ENCODE measurements at regions not wholly inside any gene's neighbourhood (a gene's known extent, or its start where the extent isn't known, plus 50 kb on each side); places are given as distances from the start of the nearest gene placed in this dataset.
"Not testable (repeated sequence)": the region's sequence is repeated elsewhere in the genome, so short reads cannot be mapped to it uniquely, and the experiment has no call there.

DNA sequence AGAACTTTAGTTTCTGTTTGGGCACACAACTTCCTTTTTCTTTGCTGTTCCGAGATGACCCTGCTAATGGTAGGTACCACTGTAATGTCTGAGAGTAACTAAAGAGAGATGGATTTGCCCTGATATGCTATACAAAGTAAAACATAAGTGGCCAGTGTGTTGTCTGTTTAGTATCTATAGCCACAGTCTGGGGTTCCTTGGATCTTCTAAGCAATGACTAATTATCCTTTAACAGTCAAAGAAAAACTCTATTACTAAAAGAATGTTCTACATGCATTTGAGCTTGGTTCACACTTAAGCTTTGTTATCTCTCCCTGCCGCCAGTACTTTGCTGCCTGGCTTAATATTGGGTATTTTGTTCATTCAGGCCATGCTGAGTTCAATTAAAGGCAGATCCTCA is 1051.9 kb upstream of the FLRT2 start:
- no peak overlapping the region for H3K4me3 ChIP-seq (ENCODE audit: low read depth, low read length)
- no peak for DNase-seq (ENCODE audit: low read depth)
- TF ChIP-seq MYC (IDR thresholded peaks at IDR 0.05; ENCODE audit: low read depth, low read length) (no peak), POLR2A (IDR thresholded peaks at IDR 0.05; ENCODE audit: extremely low read depth, insufficient read length) (no peak)
- TF ChIP-seq, protein P1, sequence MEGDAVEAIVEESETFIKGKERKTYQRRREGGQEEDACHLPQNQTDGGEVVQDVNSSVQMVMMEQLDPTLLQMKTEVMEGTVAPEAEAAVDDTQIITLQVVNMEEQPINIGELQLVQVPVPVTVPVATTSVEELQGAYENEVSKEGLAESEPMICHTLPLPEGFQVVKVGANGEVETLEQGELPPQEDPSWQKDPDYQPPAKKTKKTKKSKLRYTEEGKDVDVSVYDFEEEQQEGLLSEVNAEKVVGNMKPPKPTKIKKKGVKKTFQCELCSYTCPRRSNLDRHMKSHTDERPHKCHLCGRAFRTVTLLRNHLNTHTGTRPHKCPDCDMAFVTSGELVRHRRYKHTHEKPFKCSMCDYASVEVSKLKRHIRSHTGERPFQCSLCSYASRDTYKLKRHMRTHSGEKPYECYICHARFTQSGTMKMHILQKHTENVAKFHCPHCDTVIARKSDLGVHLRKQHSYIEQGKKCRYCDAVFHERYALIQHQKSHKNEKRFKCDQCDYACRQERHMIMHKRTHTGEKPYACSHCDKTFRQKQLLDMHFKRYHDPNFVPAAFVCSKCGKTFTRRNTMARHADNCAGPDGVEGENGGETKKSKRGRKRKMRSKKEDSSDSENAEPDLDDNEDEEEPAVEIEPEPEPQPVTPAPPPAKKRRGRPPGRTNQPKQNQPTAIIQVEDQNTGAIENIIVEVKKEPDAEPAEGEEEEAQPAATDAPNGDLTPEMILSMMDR (IDR thresholded peaks at IDR 0.05; ENCODE audit: low read depth, low read length), result no peak
- TF ChIP-seq, protein P2, sequence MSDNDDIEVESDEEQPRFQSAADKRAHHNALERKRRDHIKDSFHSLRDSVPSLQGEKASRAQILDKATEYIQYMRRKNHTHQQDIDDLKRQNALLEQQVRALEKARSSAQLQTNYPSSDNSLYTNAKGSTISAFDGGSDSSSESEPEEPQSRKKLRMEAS (IDR thresholded peaks at IDR 0.05; ENCODE audit: low read depth, low read length), result no peak

DNA sequence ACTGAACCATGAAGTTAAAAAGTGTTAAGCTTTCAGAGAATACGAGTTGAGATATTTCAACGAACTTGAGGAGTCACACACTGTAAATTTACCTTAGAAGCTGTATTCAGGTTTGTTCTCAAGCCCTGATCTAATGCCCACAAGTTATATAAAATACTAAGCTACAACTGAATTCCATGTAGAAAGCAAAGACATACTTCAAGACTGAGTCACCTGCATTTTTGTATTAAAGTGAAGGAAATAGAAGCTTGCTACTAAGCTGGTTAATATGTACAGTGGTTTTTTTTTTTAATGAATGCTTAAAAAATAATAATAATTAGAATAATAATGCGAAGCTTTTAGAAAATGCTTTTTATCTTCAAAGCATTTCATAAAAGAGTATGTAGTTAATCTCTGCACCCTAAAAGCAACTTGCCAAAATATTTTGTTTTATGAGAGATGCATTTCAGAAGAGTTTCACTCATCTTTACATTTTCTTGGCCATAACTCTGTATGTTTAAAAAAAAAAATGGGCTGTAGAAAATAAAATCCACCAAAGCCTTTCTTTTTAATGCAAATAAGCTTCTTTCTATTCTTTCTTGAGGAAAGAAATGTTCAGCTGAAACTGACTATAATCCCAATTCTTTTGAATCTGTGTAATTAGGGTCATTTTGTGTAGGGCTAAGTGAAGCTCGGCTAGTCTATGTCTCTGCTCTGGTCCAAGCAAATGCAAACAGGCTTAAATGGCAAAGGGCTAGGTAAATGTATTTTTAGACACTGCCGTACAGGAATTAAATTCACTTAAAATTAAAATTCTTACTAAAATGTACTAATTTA is 1047.5 kb upstream of the FLRT2 start:
- TF ChIP-seq POLR2A (IDR thresholded peaks at IDR 0.05; ENCODE audit: extremely low read depth, insufficient read length) (no peak), MYC (IDR thresholded peaks at IDR 0.05; ENCODE audit: low read depth, low read length) (no peak)
- TF ChIP-seq, protein P2 (IDR thresholded peaks at IDR 0.05; ENCODE audit: low read depth, low read length), result no peak
- TF ChIP-seq, protein P1 (IDR thresholded peaks at IDR 0.05; ENCODE audit: low read depth, low read length), result no peak
- no peak for DNase-seq (ENCODE audit: low read depth)

DNA sequence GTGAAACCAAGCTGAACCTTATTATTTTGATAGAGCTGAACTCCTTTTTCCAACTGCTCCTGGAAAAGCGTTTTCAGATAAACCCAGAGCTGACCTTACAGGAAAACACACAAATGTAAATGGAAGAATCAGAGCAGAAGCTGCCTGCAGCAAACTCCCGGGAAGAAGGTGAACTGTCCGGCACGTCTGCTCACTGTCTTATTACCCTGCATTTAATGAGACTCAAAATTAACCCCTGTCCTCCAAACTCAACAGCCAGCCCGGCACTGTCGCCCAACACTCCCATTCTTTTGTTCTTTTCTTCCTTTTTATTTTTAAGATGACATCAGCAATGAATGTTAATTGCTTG is 1046.9 kb upstream of the FLRT2 start:
- TF ChIP-seq, protein P1 (IDR thresholded peaks at IDR 0.05; ENCODE audit: low read depth, low read length), result no peak
- no peak for TF ChIP-seq POLR2A (IDR thresholded peaks at IDR 0.05; ENCODE audit: extremely low read depth, insufficient read length)
- TF ChIP-seq MYC (IDR thresholded peaks at IDR 0.05; ENCODE audit: low read depth, low read length), result no peak
- TF ChIP-seq, protein P2 (IDR thresholded peaks at IDR 0.05; ENCODE audit: low read depth, low read length), result no peak
- no peak overlapping the region for H3K4me3 ChIP-seq (ENCODE audit: low read depth, low read length)
- DNase-seq (ENCODE audit: low read depth), result no peak

More for the DNA sequence above, 1047.5 kb upstream of the FLRT2 start:
- no peak overlapping the region for H3K4me3 ChIP-seq (ENCODE audit: low read depth, low read length)

DNA sequence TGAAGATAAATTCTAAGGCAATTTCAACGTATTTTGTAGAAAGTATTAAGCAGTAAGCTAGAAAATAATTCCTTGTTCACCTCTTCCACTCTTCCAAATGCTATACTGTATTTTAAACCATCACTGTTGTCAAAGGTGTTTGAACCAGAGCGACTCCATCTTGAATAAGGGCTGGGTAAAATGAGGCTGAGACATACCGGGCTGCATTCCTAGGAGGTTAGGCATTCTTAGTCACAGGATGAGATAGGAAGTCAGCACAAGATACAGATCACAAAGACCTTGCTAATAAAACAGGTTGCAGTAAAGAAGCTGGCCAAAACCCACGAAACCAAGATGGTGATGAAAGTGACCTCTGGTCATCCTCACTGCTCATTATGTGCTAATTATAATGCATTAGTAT is 1045.7 kb upstream of the FLRT2 start:
- H3K4me3 ChIP-seq (ENCODE audit: low read depth, low read length); DNase-seq (ENCODE audit: low read depth): not testable (repeated sequence)

DNA sequence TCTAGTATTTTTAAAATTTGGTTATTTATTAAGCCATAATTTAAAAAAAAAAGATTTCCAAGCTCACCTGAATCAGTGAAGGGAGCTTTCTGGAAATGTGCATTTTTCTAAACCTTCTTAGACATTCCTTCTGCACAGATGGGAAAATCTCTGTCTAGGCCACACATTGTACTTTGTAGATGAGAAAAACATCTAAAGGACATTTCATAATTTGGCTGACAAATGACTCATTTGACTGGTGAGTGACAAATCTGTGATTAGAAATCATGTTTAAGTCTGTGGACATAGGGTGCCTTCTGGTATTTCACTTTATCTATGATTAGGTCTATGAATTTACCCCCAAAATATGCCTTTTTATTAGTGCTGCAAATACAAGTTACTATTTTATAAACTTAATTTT is 1044.9 kb upstream of the FLRT2 start:
- H3K4me3 ChIP-seq (ENCODE audit: low read depth, low read length), result no peak overlapping the region
- no peak for DNase-seq (ENCODE audit: low read depth)
- TF ChIP-seq, protein P2 (IDR thresholded peaks at IDR 0.05; ENCODE audit: low read depth, low read length), result no peak
- TF ChIP-seq POLR2A (IDR thresholded peaks at IDR 0.05; ENCODE audit: extremely low read depth, insufficient read length), result no peak
- TF ChIP-seq MYC (IDR thresholded peaks at IDR 0.05; ENCODE audit: low read depth, low read length), result no peak
- TF ChIP-seq, protein P1 (IDR thresholded peaks at IDR 0.05; ENCODE audit: low read depth, low read length), result no peak

DNA sequence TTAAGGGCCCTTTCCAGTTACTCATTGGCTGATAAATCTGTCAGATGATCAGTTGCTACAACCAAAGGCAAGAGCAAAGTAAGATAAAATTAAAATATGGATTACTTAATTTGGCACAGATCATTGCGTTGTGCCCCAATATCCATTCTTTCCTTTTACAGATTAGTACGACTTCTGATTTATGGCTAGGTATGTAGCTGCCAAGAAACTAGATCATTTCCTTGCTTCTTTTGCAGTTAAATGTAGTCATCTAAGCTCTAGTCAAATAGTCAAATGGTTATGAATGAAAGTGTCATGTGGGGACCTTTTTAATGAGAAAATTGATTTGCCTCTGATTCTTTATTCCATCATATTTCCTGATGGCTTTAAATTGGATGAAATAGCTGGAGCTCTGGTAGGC is 1039.9 kb upstream of the FLRT2 start:
- H3K4me3 ChIP-seq (ENCODE audit: low read depth, low read length), result no peak overlapping the region
- TF ChIP-seq POLR2A (IDR thresholded peaks at IDR 0.05; ENCODE audit: extremely low read depth, insufficient read length), result no peak
- TF ChIP-seq, protein P1 (IDR thresholded peaks at IDR 0.05; ENCODE audit: low read depth, low read length), result no peak
- TF ChIP-seq, protein P2 (IDR thresholded peaks at IDR 0.05; ENCODE audit: low read depth, low read length), result no peak
- TF ChIP-seq MYC (IDR thresholded peaks at IDR 0.05; ENCODE audit: low read depth, low read length), result no peak
- no peak for DNase-seq (ENCODE audit: low read depth)

All from NB4 (cell line).